GM18870 (cell line): ENCODE measurements at regions not wholly inside any gene's neighbourhood (a gene's known extent, or its start where the extent isn't known, plus 50 kb on each side); places are given as distances from the start of the nearest gene placed in this dataset.
"Not testable (repeated sequence)": the region's sequence is repeated elsewhere in the genome, so short reads cannot be mapped to it uniquely, and the experiment has no call there.

Source experiments
- ATAC-seq: cut with Tn5 transposase; IDR thresholded peaks from one replicate; pipeline ENCODE4 v1.9.1; 2021; ENCODE audit warnings: moderate library complexity; ENCODE audit not compliant: unreplicated experiment

DNA sequence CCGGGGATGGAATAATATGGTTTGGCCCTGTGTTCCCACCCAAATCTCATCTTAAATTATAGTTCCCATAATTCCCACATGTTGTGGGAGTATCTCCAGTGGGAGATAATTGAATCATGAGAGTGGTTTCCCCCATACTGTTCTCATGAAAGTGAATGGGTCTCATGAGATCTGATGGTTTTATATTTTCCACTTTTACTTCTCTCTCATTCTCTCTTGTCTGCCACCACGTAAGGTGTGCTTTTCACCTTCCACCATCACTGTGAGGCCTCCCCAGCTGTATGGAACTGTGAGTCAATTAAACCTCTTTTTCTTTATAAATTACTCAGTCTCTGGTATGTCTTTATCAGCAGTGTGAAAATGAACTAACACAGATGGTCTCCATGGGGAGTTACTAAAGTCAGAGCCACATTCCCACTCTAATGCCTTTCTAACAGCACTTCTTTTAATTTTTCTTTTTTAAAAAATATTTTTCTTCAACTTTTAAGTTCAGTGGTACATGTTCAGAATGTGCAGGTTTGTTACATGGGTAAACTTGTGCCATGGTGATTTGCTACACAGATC lies 306.6 kb downstream of the DTHD1 start:
- no peak for ATAC-seq

DNA sequence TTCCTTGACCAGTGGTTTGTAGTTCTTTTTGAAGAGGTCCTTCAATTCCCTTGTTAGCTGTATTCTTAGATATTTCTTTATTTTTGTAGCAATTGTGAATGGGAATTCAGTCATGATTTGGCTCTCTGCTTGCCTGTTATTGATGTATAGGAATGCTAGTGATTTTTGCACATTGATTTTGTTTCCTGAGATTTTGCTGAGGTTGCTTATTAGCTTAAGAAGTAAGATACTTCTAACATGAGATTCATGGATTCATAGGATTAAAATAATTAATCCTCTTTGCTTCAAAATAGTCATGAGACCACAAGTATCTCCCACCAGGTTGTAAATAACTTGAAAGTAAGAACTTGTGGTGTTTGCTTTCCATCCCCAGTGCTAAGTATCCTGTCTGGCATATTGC lies 308.9 kb downstream of the DTHD1 start:
- ATAC-seq, result no peak

DNA sequence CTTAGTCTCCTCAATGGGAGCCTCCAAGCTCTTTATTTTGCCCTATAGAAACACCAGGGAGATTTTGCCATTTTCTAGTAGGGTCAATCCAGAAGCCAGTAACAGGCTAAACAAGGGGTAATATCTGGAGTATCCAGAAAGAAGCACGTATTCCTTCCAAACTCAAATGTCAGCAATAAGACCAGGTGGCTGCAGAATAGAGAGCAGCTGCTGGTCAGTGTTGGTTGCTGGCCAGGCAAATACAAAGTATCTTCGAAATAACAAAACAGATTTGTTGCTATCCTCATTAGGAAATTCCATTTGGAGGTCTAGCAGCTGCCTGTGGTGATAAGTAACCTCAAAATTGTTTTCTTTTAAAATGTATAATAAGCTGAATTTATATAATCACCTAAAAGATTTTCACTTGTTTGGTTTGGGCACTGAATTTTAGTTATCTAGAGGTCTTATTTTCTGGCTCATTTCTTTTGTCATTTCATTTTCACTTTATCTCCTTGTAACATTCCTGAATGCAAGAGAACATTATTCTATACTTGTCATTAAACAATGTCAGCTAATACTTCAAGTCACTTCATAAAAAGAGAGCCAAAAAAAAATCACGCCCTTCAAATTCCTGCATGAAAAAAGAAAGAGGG lies 320.6 kb downstream of the DTHD1 start:
- ATAC-seq, result no peak

DNA sequence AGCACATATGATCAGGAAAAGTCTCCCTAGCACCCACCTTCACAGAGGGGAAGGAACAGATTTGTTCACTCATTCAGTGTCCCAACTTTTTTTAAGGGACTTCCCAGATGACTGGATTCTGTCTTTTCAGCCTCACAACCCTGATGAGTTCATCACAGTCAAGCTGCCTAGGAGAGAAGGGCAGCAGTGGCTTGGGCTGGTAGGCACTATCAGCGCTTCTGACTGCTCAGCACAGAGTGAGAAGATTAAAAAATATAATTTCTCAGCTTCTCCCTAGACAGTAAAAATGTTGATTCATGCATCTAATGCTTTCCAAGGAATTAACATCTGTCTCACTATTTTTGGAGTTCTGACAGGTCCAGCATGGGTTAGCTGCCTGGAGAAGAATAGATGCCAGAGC lies 328.2 kb downstream of the DTHD1 start:
- no peak for ATAC-seq

DNA sequence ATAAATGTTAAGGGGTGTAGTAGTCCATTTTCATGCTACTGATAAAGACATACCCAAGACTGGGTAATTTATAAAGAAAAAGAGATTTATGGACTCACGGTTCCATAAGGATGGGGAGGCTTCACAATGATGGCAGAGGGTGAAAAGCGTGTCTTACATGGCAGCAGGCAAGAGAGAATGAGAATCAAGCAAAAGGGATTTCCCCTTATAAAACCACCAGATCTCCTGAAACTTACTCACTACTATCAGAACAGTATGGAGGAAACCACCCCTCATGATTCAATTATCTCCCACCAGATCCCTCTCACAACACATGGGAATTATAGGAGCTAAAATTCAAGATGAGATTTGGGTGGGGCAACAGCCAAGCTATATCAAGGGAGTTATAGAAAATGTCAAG lies 329.2 kb downstream of the DTHD1 start:
- ATAC-seq, result no peak

DNA sequence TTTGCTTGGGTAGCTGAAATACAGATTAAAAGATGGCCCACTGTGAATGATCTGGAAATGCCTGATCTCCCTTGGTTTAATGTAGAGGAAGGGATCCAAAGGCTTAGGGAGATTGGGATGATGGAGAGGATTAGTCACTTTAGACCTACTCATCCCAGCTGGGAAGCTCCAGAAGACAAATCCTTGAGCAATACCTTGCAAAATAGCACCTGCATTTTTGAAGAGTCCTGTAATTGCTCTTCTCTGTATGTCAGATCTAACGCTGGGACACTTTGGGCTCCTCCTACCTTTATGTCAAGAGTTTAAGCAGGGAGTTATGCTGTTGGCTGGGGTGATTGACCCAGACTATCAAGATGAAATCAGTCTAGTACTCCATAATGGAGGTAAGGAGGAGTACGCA lies 331.7 kb downstream of the DTHD1 start:
- ATAC-seq, result not testable (repeated sequence)

DNA sequence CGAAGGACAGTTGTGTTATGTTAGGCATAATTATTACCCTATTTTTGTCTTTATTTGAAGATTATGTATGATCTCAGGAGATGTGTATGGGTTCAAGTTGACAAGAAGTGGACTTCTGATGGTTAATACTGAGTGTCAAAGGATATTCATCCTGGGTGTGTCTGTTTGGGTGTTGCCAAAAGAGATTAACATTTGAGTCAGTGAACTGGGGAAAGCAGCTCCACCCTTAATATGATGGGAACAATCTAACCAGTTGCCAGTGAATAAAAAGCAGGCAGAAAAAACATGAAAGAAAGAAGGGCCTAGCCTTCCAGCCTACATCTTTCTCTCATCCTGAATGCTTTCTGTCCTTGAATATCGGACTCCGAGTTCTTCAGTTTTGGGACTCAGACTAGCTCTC lies 332.6 kb downstream of the DTHD1 start:
- ATAC-seq, result no peak

DNA sequence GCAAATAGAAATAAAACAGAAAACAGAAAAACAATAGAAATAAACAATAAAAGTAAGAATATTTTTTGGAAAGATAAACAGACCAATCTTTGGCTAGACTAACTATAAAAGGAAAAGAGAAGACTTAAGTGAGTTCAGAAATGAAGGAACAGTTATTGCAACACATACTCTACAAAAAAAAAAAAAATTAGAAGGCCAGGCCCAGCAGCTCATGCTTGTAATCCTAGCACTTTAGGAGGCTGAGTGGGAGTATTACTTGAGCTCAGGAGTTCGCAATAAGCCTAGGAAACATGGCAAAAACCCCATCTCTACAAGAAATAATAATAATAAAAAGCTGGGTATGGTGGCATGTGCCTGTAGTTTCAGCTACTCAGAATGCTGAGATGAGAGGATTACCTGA lies 336.7 kb downstream of the DTHD1 start:
- no peak for ATAC-seq

DNA sequence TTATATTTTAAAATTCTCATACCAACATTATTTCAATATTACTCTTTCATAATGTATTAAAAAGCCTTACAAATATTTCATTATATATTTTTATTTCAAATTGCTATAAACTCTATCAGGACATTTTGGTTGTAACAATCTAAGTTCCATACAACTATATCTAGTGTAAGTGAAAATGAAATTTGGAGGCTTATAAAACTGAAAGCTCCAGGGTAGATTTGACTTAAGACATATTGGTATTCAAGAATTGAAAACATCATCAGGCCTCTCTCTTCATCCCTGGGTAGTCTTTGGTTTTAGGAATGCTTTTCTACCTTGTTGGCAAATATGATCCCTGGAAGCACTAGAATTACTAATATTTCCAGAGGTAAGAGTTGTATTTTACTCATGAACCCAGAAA lies 342.6 kb downstream of the DTHD1 start:
- ATAC-seq, result no peak

DNA sequence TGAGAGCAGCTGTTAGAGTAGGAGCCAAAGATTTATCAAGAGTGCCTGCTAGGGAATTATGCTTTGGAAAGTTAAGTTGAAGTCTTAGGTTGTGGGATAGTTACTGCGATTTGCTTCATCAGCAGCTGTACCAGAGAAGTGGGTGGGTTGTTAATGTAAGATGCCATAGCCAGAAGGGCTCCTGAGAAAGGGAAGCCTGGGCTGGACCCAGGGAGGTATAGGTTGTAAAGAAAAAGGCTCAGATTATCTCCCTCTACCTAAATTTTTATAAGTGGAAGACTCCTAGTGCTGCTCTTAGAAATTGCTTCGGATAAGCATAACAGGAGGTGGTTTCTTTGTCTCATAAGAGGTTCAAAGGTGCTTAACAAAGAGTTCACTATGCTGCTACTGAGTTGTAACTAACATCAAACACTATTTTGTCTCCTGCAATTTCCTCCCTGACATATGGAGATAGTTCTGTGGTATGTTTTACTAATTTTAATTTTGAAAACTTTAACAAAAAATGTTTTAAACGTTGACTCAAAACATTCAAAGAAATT lies 356.9 kb downstream of the DTHD1 start:
- no peak for ATAC-seq

DNA sequence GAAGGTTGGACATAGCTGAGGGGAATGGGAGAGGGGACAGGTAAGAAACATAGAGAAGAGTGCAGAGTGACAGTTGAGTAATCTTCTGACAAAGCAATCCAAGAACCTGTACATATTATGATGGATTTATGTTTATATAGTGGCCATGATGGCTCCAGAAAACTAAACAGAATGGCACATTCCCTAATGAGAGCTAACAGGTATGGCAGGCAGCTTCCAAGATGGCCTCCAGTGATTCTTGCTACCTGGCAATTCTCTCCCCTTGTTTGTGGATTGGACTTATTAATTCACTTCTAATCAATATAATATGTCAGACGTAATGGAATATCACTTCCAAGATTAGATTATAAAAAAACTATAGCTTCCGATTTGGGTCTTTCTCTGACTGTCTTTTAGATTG lies 359.5 kb downstream of the DTHD1 start:
- no peak for ATAC-seq

DNA sequence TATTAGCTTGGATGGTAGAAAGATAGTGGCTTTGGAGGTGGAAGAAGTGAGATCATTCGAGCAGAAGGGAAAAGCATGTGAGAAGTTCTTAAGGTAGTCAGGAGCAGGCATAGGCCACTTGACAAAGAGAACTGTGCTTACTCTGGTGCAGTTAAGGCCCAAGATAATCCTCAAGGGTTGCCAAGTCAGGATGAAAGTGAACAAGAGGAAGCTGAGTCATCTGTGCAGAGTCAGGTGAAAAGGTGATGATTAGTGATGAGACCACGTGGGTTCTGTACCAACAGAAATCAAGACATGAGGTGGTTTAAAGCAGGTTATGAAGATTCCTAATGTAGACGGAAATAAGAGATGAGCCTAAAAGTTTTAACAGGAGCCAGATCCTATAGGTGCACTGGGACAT lies 369.8 kb downstream of the DTHD1 start:
- ATAC-seq, result peak; percentile 100

DNA sequence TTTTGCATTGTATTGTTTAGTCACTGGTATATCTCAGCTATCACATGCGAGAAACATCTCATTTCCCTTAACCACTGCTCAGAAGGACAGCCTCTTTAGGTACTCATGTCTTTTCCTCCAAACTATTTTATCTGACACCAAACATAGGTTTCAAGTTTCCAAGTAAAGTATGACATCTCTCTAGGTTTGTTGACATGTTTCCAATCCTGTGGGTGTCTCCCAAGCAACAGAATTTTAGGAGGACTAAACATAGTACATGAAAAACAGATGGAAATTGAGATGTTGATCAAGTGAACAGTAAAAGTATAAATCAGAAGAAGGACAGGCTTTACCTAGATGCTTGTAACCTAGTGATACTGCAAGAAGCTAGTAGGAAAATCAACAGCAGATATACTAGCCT lies 371.4 kb downstream of the DTHD1 start:
- ATAC-seq, result no peak

DNA sequence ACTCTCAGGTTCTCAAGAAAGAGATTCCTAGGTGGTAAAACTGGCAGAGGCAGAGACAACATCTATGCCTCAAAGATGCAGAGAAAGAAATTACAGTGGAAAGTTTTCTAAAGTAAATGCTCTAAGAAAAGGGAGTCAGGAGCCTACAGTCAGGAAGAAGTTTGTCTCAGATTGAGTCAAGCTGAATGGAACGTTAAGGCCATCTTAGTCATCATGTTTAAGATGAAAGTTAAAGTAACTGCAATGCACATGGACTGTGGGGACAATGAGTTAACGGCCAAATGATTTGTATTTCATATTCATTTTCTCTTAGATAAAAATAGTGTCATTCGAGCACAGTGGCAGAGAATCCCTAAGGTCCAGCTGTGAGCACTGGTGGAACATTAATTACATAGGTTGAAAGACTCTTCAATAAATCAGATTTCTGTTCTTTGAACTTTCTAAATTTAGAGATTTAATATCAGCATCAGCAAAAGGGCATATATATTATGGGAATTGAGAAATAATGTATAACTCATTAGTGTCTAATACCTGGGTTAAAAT lies 384.6 kb downstream of the DTHD1 start:
- ATAC-seq, result no peak

DNA sequence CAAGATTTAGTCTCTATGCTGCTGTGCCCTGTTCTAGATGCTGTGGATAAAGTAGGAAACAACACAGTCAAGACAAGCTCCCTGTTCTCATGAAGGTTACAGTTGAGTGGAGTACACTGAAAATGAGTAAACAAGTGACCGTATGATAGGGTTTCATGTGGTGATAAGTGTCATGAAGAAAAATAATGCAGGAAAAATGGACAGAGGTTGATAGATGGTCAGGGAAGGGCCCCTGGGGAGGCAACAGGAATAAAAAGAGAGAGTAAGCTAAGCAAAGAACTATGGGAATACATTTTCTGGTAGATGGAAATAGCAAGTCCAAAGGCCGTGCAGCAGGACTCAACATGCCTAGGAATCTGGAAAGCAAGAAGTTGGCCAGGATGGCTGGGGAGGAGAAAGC lies 394.0 kb downstream of the DTHD1 start:
- no peak for ATAC-seq

DNA sequence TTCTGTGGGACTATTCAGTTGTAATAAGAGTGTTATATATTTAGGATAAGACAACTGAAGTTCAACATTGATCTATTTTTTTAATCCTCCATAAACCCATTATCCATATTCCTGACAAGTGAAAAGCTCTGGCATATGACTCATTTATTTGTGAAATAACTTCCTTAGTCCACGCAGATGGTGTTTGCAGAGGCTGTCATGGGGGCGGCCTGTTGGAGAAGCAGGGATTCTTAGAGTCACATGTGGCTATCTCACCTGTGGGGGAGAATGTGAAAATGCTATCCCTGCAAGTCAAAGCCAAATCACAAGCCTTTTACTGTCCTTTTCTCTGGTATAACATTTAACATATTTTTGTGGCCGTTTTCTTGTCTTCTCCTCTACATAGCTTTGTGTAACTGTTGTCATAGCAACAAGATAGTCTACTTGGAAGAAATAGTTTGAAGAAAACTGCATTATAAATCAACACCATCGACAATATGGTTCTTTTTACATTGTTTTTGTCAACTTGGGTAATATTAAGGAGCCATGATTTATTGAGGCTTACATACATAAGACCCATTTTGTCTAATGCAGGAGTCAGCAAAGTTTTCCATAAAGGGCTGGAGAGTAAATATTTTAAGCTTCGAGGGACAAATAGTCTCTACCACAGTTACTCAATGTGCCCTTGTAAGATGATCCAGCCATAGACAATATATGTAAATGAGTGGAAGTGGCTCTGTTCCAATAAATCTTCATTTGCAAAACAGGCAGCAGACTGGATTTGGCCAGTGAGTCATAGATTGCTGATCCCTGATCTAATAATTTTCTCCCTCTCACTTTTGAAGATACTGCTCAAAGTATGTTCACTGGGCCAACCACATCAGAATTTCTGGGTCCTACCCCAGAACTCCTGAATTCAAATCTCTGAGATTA lies 395.0 kb downstream of the DTHD1 start:
- no peak for ATAC-seq

DNA sequence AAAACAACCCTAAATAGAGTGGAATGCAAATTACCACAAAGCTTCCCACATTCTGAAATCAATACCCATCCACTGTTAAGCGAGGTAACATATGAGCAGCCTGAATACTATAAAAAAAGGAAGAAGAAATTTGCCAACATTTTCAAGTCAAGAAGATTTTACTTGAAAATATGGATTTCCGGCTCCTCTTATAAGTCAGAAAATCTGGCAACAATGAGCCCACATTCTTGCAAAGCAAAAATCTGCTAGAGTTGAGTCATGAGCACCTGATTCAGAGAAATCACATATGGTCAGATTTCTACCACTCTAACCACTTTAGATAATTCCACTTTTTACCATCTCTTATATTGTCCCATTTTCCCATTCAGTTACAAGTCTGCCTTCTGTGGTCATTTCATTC lies 395.7 kb downstream of the DTHD1 start:
- no peak for ATAC-seq

DNA sequence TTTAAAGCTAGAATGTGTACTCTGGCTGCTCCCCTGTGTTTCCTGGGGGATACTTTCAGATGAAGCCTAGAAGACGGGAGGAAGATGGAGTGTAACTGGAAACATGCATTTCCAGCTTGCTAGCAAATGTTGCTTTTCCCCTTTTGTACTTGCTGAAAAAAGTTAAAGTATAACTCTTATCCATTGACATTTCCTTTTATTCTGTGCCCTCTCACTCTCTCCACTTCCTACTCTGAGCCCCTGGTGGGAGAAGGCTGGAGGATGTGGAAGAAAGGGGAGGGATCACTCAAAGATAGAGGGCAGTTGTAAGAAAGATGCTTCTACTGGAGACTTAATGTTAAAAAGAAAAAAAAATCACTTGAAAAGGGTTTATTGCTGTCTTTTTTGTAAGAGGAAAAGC lies 396.5 kb downstream of the DTHD1 start:
- ATAC-seq, result no peak

DNA sequence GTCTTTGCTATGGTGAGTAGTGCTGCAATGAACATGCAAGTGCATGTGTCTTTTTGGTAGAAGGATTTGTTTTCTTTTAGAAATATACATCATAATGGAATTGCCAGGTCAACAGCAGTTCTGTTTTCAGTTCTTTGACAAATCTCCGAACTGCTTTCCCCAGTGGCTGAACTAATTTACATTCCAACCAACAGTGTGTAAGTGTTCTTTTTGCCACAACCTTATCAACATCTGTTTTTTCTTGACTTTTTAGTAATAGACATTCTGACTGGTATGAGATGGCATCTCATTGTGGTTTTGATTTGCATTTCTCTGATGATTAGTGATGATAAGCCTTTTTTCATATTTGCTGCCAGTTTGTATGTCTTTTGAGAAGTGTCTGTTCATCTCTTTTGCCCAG lies 406.3 kb downstream of the DTHD1 start:
- ATAC-seq, result no peak

DNA sequence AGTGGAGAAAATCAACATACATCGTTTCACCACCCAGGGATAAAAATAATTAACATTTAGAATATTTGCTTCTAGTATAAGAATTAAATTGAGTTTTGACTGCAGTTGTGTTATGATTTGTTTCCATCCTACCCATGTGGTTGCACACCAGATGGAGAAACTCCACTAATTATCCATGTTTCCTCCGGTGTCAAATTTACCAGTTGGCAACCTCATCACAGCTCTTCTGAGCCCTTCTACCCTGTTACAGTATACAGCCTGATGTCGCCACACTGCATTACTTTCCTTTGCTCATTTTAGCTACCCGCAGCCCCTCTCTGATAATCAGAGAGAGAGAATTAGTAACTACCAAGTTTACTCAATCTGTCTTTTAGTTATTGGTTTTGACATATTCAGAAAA lies 411.2 kb downstream of the DTHD1 start:
- ATAC-seq, result no peak

DNA sequence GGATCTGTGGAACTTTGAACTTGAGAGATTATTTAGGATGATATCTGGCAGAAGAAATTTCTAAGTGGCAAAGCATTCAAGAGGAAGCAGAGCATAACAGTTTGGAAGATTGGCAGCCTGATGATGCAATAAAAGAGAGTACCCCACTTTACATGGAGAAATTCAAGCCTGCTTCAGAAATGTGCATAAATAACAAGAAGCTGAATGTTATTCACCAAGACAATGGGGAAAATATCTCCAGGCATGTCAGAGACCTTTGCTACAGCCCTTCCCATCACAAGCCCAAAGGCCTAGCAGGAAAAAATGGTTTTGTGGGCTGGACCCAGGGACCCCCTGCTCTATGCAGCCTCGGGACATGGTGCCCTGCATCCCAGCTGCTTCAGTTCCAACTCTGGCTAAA lies 420.8 kb downstream of the DTHD1 start:
- no peak for ATAC-seq

DNA sequence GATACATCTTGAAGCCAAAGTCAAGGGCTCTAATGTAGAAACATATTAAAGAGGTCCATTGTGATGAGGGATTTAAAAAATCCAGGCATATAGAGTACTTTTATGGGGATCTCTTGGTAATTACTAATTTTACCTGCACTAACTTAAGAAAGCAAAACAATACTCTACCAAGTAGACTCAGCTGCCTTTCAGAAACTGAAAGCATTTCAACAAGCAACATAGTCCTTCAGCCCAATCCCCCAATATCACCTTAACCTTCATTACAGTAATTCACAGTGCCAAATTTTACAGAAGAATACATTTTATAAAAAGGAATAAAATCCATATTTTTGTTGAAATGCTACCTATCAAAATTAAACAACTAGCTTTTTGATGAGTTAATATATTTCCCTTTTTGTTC lies 422.9 kb downstream of the DTHD1 start:
- no peak for ATAC-seq
